B cell (primary cell): ENCODE measurements at regions not wholly inside any gene's neighbourhood (a gene's known extent, or its start where the extent isn't known, plus 50 kb on each side); places are given as distances from the start of the nearest gene placed in this dataset.

Experiments
- ATAC-seq: fragments of 200-7000 bp; cut with Tn5 transposase; one replicate; pipeline ENCODE4 v1.10.0; 2021; ENCODE audit warnings: low read depth, mild to moderate bottlenecking, moderate number of reproducible peaks, moderate library complexity
- CTCF ChIA-PET: fragments of 350-600 bp; sonication (Branson Sonifier 250); formaldehyde crosslinking; loops from one replicate; lab custom pipeline; 2021; ENCODE audit warnings: antibody characterized with exemption, inconsistent platforms; lab: Charles Lee
- POLR2A ChIA-PET: fragments of 350-600 bp; sonication (Branson Sonifier 250); formaldehyde crosslinking; loops from one replicate; lab custom pipeline; 2021; ENCODE audit warnings: antibody characterized with exemption; lab: Charles Lee
- DNase-seq: peaks from one replicate; pipeline ENCODE4 v3.0.0; 2013
- H2AFZ ChIP-seq: 2 replicates; pipeline ENCODE4 v1.6.1; 2012; ENCODE audit warnings: mild to moderate bottlenecking, low read depth, low read length; ENCODE audit not compliant: insufficient read depth, poor library complexity, severe bottlenecking
- H3K27ac ChIP-seq, 2 donors: 1 replicate in 1 of 2; 2 replicates in 1 of 2; pipeline ENCODE4 v1.5.1; 2012 to 2013; ENCODE audit warnings: low read length in 2 of 2, mild to moderate bottlenecking in 2 of 2, moderate library complexity in 1 of 2
- H3K27me3 ChIP-seq, 4 experiments: fragments of 200-600 bp in 1 of 4; sonication (generic) in 1 of 4; replicated peaks in 1 of 4; 1 replicate in 2 of 4; 2 replicates in 2 of 4; pipeline versions ENCODE4 v1.6.1 to v1.7.0; 2013 to 2016; ENCODE audit warnings: low read length in 3 of 4, mild to moderate bottlenecking in 2 of 4, mixed read lengths in 1 of 4, moderate library complexity in 1 of 4; ENCODE audit not compliant: insufficient read depth in 4 of 4, control insufficient read depth in 3 of 4; ENCODE audit errors: control extremely low read depth in 1 of 4
- H3K36me3 ChIP-seq, 2 experiments: replicated peaks in 1 of 2; 1 replicate in 1 of 2; 2 replicates in 1 of 2; pipeline versions ENCODE4 v1.6.1 to v1.7.1; 2013; ENCODE audit warnings: low read length in 1 of 2; ENCODE audit not compliant: insufficient read depth in 2 of 2, control insufficient read depth in 1 of 2; ENCODE audit errors: control extremely low read depth in 1 of 2, extremely low read depth in 1 of 2
- H3K4me1 ChIP-seq, 2 donors: fragments of 200-600 bp in 1 of 2; sonication (generic) in 1 of 2; 1 replicate in 1 of 2; 2 replicates in 1 of 2; pipeline versions ENCODE4 v1.5.1 to v1.6.1; 2013 to 2017; ENCODE audit warnings: low read length in 2 of 2; ENCODE audit not compliant: control insufficient read depth in 2 of 2, insufficient read depth in 2 of 2
- H3K4me2 ChIP-seq: replicated peaks from 2 replicates; pipeline ENCODE3; 2012; ENCODE audit warnings: mild to moderate bottlenecking, low read depth, low read length; ENCODE audit not compliant: poor library complexity, severe bottlenecking
- H3K4me3 ChIP-seq, 5 experiments: fragments of 200-600 bp in 1 of 5; sonication (generic) in 1 of 5; 1 replicate in 3 of 5; 2 replicates in 2 of 5; pipeline versions ENCODE4 v1.5.1 to v1.7.0; 2011 to 2016; ENCODE audit warnings: low read length in 4 of 5, mild to moderate bottlenecking in 4 of 5, low read depth in 2 of 5, control low read depth in 1 of 5, moderate library complexity in 1 of 5; ENCODE audit not compliant: insufficient read depth in 1 of 5; ENCODE audit errors: control extremely low read depth in 1 of 5, extremely low read depth in 1 of 5
- H3K79me2 ChIP-seq: fragments of 200-600 bp; sonication (generic); one replicate; pipeline ENCODE4 v1.6.0; 2016; ENCODE audit warnings: low read length; ENCODE audit not compliant: control insufficient read depth, insufficient read depth
- H3K9ac ChIP-seq: fragments of 200-600 bp; sonication (generic); 2 replicates; pipeline ENCODE4 v1.6.1; 2017; ENCODE audit warnings: mild to moderate bottlenecking, low read length, moderate library complexity
- H3K9me3 ChIP-seq, 3 donors: one replicate each; pipeline versions ENCODE4 v1.6.1 to v1.7.1; 2013; ENCODE audit warnings: low read length in 2 of 3; ENCODE audit not compliant: control insufficient read depth in 2 of 3, insufficient read depth in 1 of 3; ENCODE audit errors: control extremely low read depth in 1 of 3
- H4K20me1 ChIP-seq: 2 replicates; pipeline ENCODE4 v1.6.0; 2012; ENCODE audit warnings: mild to moderate bottlenecking, low read length; ENCODE audit not compliant: insufficient read depth, control insufficient read depth, poor library complexity, severe bottlenecking
- H3K27ac Mint-ChIP-seq: one replicate; pipeline ENCODE4 v1.8.0; 2021; ENCODE audit warnings: mixed read lengths
- H3K27me3 Mint-ChIP-seq: one replicate; pipeline ENCODE4 v1.8.0; 2021; ENCODE audit warnings: mixed read lengths
- H3K4me1 Mint-ChIP-seq: one replicate; pipeline ENCODE4 v1.8.0; 2021; ENCODE audit warnings: mixed read lengths
- H3K4me3 Mint-ChIP-seq: one replicate; pipeline ENCODE4 v1.8.0; 2021; ENCODE audit warnings: mixed read lengths
- H3K9me3 Mint-ChIP-seq: one replicate; pipeline ENCODE4 v1.8.0; 2022; ENCODE audit warnings: mixed read lengths; ENCODE audit not compliant: insufficient read depth
- CTCF ChIP-seq: fragments of 200-600 bp; IDR thresholded peaks from one replicate; pipeline ENCODE4 v1.8.0; 2022; ENCODE audit warnings: antibody characterized with exemption, mild to moderate bottlenecking
- EZH2 ChIP-seq: IDR thresholded peaks from 2 replicates; pipeline ENCODE4 v1.6.1; 2012; ENCODE audit warnings: borderline replicate concordance, low read depth, mild to moderate bottlenecking, moderate library complexity, low read length; ENCODE audit not compliant: insufficient read depth, poor library complexity, severe bottlenecking
- WGBS: methylation state at CpG from one replicate; pipeline ENCODE4 v1.1.5; 2013; ENCODE audit warnings: missing lambda C conversion rate; ENCODE audit not compliant: insufficient coverage; 5-methylcytosine and 5-hydroxymethylcytosine counted together
- intact Hi-C: fragments of 100-400 bp; cut with micrococcal nuclease; formaldehyde crosslinking; loops from one replicate; pipeline ENCODE4 v1.10.0; 2022

GRCh38 chr2:42954227-42954962 lies 162.0 kb upstream of the HAAO start:
- Histone ChIP-seq H3K79me2 (no peaks in the 10 kb centered on the region), H3K9me3 (peaks cover 0 to 20% (median 0%) of the 10 kb centered on the region in 3 donors), H2AFZ (no peak overlapping the region), H3K4me1 (peaks cover 28 to 34% of the 10 kb centered on the region in 2 donors), H3K4me3 (no peak overlapping the region), H3K36me3 (no peaks in the 10 kb centered on the region), H3K27me3 (no peaks in the 10 kb centered on the region), H3K4me2 (no peak overlapping the region), H4K20me1 (no peaks in the 10 kb centered on the region), H3K9ac (no peak overlapping the region), H3K27ac (no peak overlapping the region)
- no peak for DNase-seq
- no peak for TF ChIP-seq CTCF
- TF ChIP-seq EZH2: no peak
- POLR2A ChIA-PET: interaction anchor here (0.5 to 0.9 kb wide), 4 partner anchors 215 to 469 kb away, joined by 3 to 8 read pairs (median 4); no protein-coding TSS in a partner anchor
- WGBS: 83% methylated on average over 8 of the region's 13 CpGs
- Mint-ChIP-seq H3K27me3 (no peaks in the 10 kb centered on the region), H3K4me1 (peaks cover 42% of the 10 kb centered on the region), H3K27ac (peak overlapping the region; percentile 55), H3K4me3 (no peak overlapping the region), H3K9me3 (no peaks in the 10 kb centered on the region)
- intact Hi-C loops: no loop called here
- no peak for ATAC-seq
- CTCF ChIA-PET: interaction anchor here (1.0 to 3.8 kb wide), 3 partner anchors 9 to 275 kb away, joined by 3 to 12 read pairs (median 7); no protein-coding TSS in a partner anchor

GRCh38 chr2:42953216-42953615 lies 160.8 kb upstream of the HAAO start:
- CTCF ChIA-PET: interaction anchor here (0.6 to 3.8 kb wide), 3 partner anchors 23 to 822 kb away, joined by 3 to 12 read pairs (median 3); no protein-coding TSS in a partner anchor
- no peaks in the 10 kb centered on the region for H3K27me3 Mint-ChIP-seq
- intact Hi-C loops: no loop called here
- Histone ChIP-seq H3K36me3 (no peaks in the 10 kb centered on the region), H3K9ac (no peak overlapping the region), H3K4me2 (no peak overlapping the region), H3K27me3 (no peaks in the 10 kb centered on the region), H3K4me3 (no peak overlapping the region), H2AFZ (peak overlapping the region; percentile 25), H3K4me1 (peaks cover 40 to 46% of the 10 kb centered on the region in 2 donors), H3K9me3 (peaks cover 0 to 22% (median 0%) of the 10 kb centered on the region in 3 donors), H3K27ac (no peak overlapping the region), H4K20me1 (no peaks in the 10 kb centered on the region), H3K79me2 (no peaks in the 10 kb centered on the region)
- TF ChIP-seq CTCF (no peak), EZH2 (no peak)
- H3K4me3 Mint-ChIP-seq: no peak overlapping the region
- no peak for DNase-seq
- no peaks in the 10 kb centered on the region for H3K9me3 Mint-ChIP-seq
- peak overlapping the region; percentile 46 for H3K27ac Mint-ChIP-seq
- H3K4me1 Mint-ChIP-seq: peaks cover 53% of the 10 kb centered on the region
- WGBS: 61% methylated on average over 5 of the region's 7 CpGs
- no peak for ATAC-seq
- POLR2A ChIA-PET: interaction anchor here (0.9 kb wide), 1 partner anchor 470 kb away, joined by 4 read pairs; no protein-coding TSS in a partner anchor
